WTC11 (cell line): ENCODE measurements at regions not wholly inside any gene's neighbourhood (a gene's known extent, or its start where the extent isn't known, plus 50 kb on each side); places are given as distances from the start of the nearest gene placed in this dataset.
A peak's percentile ranks its signal among the peaks of the same experiment; 100 is the strongest.

Experiments
- ATAC-seq: fragments of 200-7000 bp; cut with Tn5 transposase; 2 replicates; pipeline ENCODE4 v1.10.0; 2021; ENCODE audit warnings: mild to moderate bottlenecking, moderate library complexity
- CTCF ChIA-PET: fragments of 300-600 bp; sonication (Branson Sonifier 250); formaldehyde crosslinking; loops from one replicate; lab custom pipeline; 2021; ENCODE audit warnings: antibody characterized with exemption; lab: Charles Lee
- POLR2A ChIA-PET: fragments of 350-600 bp; sonication (Branson Sonifier 250); formaldehyde crosslinking; loops from one replicate; lab custom pipeline; 2021; ENCODE audit warnings: antibody characterized with exemption; lab: Charles Lee
- DNase-seq: peaks from one replicate; pipeline ENCODE4 v3.0.0; 2021; ENCODE audit warnings: low spot score
- H3K27ac Mint-ChIP-seq: 2 replicates; pipeline ENCODE4 v1.8.0; 2021; ENCODE audit warnings: mixed read lengths
- H3K27me3 Mint-ChIP-seq: 2 replicates; pipeline ENCODE4 v1.8.0; 2021; ENCODE audit warnings: low read depth, mild to moderate bottlenecking, moderate library complexity, mixed read lengths
- H3K36me3 Mint-ChIP-seq: 2 replicates; pipeline ENCODE4 v1.8.0; 2021; ENCODE audit warnings: mixed read lengths
- H3K4me1 Mint-ChIP-seq: 2 replicates; pipeline ENCODE4 v1.8.0; 2022; ENCODE audit warnings: mixed read lengths
- H3K4me3 Mint-ChIP-seq: 2 replicates; pipeline ENCODE4 v1.8.0; 2021; ENCODE audit warnings: mild to moderate bottlenecking, moderate library complexity, mixed read lengths
- H3K9me3 Mint-ChIP-seq: 2 replicates; pipeline ENCODE4 v1.8.0; 2021; ENCODE audit warnings: mixed read lengths
- ATF2 ChIP-seq: sonication (generic); formaldehyde crosslinking; IDR thresholded peaks from 2 replicates; pipeline ENCODE4 v1.8.1; 2022; ENCODE audit warnings: low read depth, missing genetic modification reagents, borderline replicate concordance
- CDX4 ChIP-seq: fragments of 250-450 bp; sonication (Bioruptor Pico); IDR thresholded peaks from 2 replicates; pipeline ENCODE4 v1.9.0; 2021; ENCODE audit warnings: moderate library complexity, mild to moderate bottlenecking, inconsistent platforms, borderline replicate concordance
- E2F4 ChIP-seq: sonication (generic); formaldehyde crosslinking; IDR thresholded peaks from 2 replicates; pipeline ENCODE4 v1.8.1; 2022; ENCODE audit warnings: low read depth, mild to moderate bottlenecking, moderate library complexity, missing genetic modification reagents, borderline replicate concordance
- ETV6 ChIP-seq: sonication (generic); formaldehyde crosslinking; IDR thresholded peaks from 2 replicates; pipeline ENCODE4 v1.8.1; 2022; ENCODE audit warnings: mild to moderate bottlenecking, missing genetic modification reagents
- FOXP1 ChIP-seq: sonication (generic); formaldehyde crosslinking; IDR thresholded peaks from 2 replicates; pipeline ENCODE4 v1.8.0; 2022; ENCODE audit warnings: missing genetic modification reagents, mild to moderate bottlenecking, moderate library complexity, borderline replicate concordance
- FOXP4 ChIP-seq: sonication (generic); formaldehyde crosslinking; IDR thresholded peaks from 2 replicates; pipeline ENCODE4 v1.8.0; 2022; ENCODE audit warnings: mild to moderate bottlenecking, missing genetic modification reagents
- IRF2 ChIP-seq: sonication (generic); formaldehyde crosslinking; IDR thresholded peaks from 2 replicates; pipeline ENCODE4 v1.8.0; 2022; ENCODE audit warnings: low read depth, missing genetic modification reagents, borderline replicate concordance
- JUN ChIP-seq: sonication (generic); formaldehyde crosslinking; IDR thresholded peaks from 2 replicates; pipeline ENCODE4 v1.8.0; 2023; ENCODE audit warnings: mild to moderate bottlenecking, missing genetic modification reagents
- NFYB ChIP-seq: sonication (generic); formaldehyde crosslinking; conservative IDR thresholded peaks from 2 replicates; pipeline ENCODE4 v1.8.0; 2022; ENCODE audit warnings: low read depth, missing genetic modification reagents
- SMAD3 ChIP-seq: sonication (generic); formaldehyde crosslinking; IDR thresholded peaks from 2 replicates; pipeline ENCODE4 v1.8.0; 2022; ENCODE audit warnings: missing genetic modification reagents, mild to moderate bottlenecking, borderline replicate concordance
- SP1 ChIP-seq: sonication (generic); formaldehyde crosslinking; conservative IDR thresholded peaks from 2 replicates; pipeline ENCODE4 v1.8.1; 2022; ENCODE audit warnings: missing genetic modification reagents
- TEAD1 ChIP-seq: sonication (generic); formaldehyde crosslinking; IDR thresholded peaks from 2 replicates; pipeline ENCODE4 v1.8.0; 2022; ENCODE audit warnings: mild to moderate bottlenecking, missing genetic modification reagents
- USF1 ChIP-seq: sonication (generic); formaldehyde crosslinking; IDR thresholded peaks from 2 replicates; pipeline ENCODE4 v1.8.0; 2022; ENCODE audit warnings: mild to moderate bottlenecking, missing genetic modification reagents
- ZBTB43 ChIP-seq: sonication (generic); formaldehyde crosslinking; IDR thresholded peaks from 2 replicates; pipeline ENCODE4 v1.8.1; 2023; ENCODE audit warnings: mild to moderate bottlenecking, missing genetic modification reagents
- ZNF232 ChIP-seq: sonication (generic); formaldehyde crosslinking; IDR thresholded peaks from 2 replicates; pipeline ENCODE4 v1.8.0; 2022; ENCODE audit warnings: mild to moderate bottlenecking, missing genetic modification reagents
- ZNF263 ChIP-seq: sonication (generic); formaldehyde crosslinking; IDR thresholded peaks from 2 replicates; pipeline ENCODE4 v1.8.1; 2022; ENCODE audit warnings: low read depth, mild to moderate bottlenecking, moderate library complexity, missing genetic modification reagents
- ZSCAN18 ChIP-seq: fragments of 250-450 bp; sonication (Bioruptor Pico); IDR thresholded peaks from 2 replicates; pipeline ENCODE4 v2.1.2; 2022; ENCODE audit warnings: mild to moderate bottlenecking, moderate library complexity

GRCh38 chr11:15551901-15552851 is 437.5 kb downstream of the INSC start (continued):
- no peak for TF ChIP-seq ATF2 (CRISPR knock-in tag)
- 0 out of 2 replicates have a peak, but pooled peaks have one; percentile 48 for TF ChIP-seq ZNF232 (CRISPR knock-in tag)
- TF ChIP-seq FOXP4 (CRISPR knock-in tag), result peak; percentile 63; the same call in 1 of the 2 replicates
- TF ChIP-seq TEAD1 (CRISPR knock-in tag), result peak; percentile 50; the same call in 1 of the 2 replicates
- TF ChIP-seq IRF2 (CRISPR knock-in tag), result no peak
- TF ChIP-seq SP1 (CRISPR knock-in tag), result 0 out of 2 replicates have a peak, but pooled peaks have one; percentile 35
- no peak for TF ChIP-seq ZSCAN18 (CRISPR knock-in tag)
- TF ChIP-seq NFYB (CRISPR knock-in tag), result no peak
- TF ChIP-seq ZBTB43 (CRISPR knock-in tag), result no peak
- peak; percentile 70; the same call in 1 of the 2 replicates for TF ChIP-seq ETV6 (CRISPR knock-in tag)
- TF ChIP-seq SMAD3, result no peak

GRCh38 chr11:15555161-15555560 is 440.4 kb downstream of the INSC start:
- H3K27ac Mint-ChIP-seq, result peak overlapping the region; percentile 79; the same call in 1 of the 2 replicates
- H3K9me3 Mint-ChIP-seq, result peaks cover 13% of the 10 kb centered on the region
- H3K27me3 Mint-ChIP-seq, result no peaks in the 10 kb centered on the region; the same call in 1 of the 2 replicates
- peaks cover 15% of the 10 kb centered on the region for H3K36me3 Mint-ChIP-seq
- POLR2A ChIA-PET, result interaction anchor here (1.1 kb wide), 1 partner anchor 95 kb away, joined by 3 read pairs; no protein-coding TSS in a partner anchor
- H3K4me1 Mint-ChIP-seq, result peaks cover 77% of the 10 kb centered on the region
- CTCF ChIA-PET, result interaction anchor here (0.6 kb wide), 1 partner anchor 95 kb away, joined by 3 read pairs; no protein-coding TSS in a partner anchor
- no peak for ATAC-seq
- no peak for DNase-seq
- H3K4me3 Mint-ChIP-seq, result peak overlapping the region; percentile 51
- no peak for TF ChIP-seq USF1 (CRISPR knock-in tag)

GRCh38 chr11:15557457-15558230 is 442.9 kb downstream of the INSC start:
- Mint-ChIP-seq H3K9me3 (peaks cover 21% of the 10 kb centered on the region), H3K27ac (peak overlapping the region; percentile 48; the same call in 1 of the 2 replicates), H3K4me1 (peaks cover 58% of the 10 kb centered on the region), H3K4me3 (no peak overlapping the region), H3K36me3 (peaks cover 21% of the 10 kb centered on the region), H3K27me3 (no peaks in the 10 kb centered on the region; the same call in none of the 2 replicates)
- ChIA-PET CTCF (interaction anchor here (1.1 kb wide), 1 partner anchor 92 kb away, joined by 5 read pairs; no protein-coding TSS in a partner anchor), POLR2A (interaction anchor here (0.6 kb wide), 1 partner anchor 134 kb away, joined by 5 read pairs; no protein-coding TSS in a partner anchor)
- DNase-seq, result no peak
- no peak for ATAC-seq
- TF ChIP-seq FOXP1 (CRISPR knock-in tag) (no peak), JUN (no peak), ZNF263 (CRISPR knock-in tag) (no peak), USF1 (CRISPR knock-in tag) (no peak), CDX4 (CRISPR knock-in tag) (no peak), E2F4 (CRISPR knock-in tag) (no peak)
